Keratinocyte (primary cell): ENCODE measurements at regions not wholly inside any gene's neighbourhood (a gene's known extent, or its start where the extent isn't known, plus 50 kb on each side); places are given as distances from the start of the nearest gene placed in this dataset.

Source experiments
- DNase-seq: peaks from one replicate; pipeline ENCODE4 v3.0.0-alpha.2; 2011; ENCODE audit warnings: low read depth, missing footprints, low spot score
- FAIRE-seq: peaks from 2 replicates; lab custom pipeline; 2011; peaks lifted over from hg19 to GRCh38; lab: Jason Lieb, UNC
- H2AFZ ChIP-seq: 2 replicates; pipeline ENCODE4 v1.6.0; 2012; ENCODE audit warnings: low read length, control low read depth, inconsistent platforms; ENCODE audit not compliant: control insufficient read depth
- H3K27ac ChIP-seq: 2 replicates; pipeline ENCODE4 v1.5.1; 2011; ENCODE audit warnings: low read length; ENCODE audit not compliant: control insufficient read depth, insufficient read depth
- H3K27me3 ChIP-seq: 3 replicates; pipeline ENCODE4 v1.6.0; 2011; ENCODE audit warnings: low read length; ENCODE audit not compliant: control insufficient read depth, insufficient read depth; ENCODE audit errors: extremely low read depth
- H3K36me3 ChIP-seq, 2 experiments: 2 replicates in 1 of 2; 3 replicates in 1 of 2; pipeline ENCODE4 v1.5.1; 2011; ENCODE audit warnings: low read length in 2 of 2, mild to moderate bottlenecking in 1 of 2; ENCODE audit not compliant: control insufficient read depth in 2 of 2, insufficient read depth in 2 of 2; ENCODE audit errors: extremely low read depth in 1 of 2
- H3K4me1 ChIP-seq: 3 replicates; pipeline ENCODE4 v1.5.1; 2011; ENCODE audit warnings: low read length; ENCODE audit not compliant: control insufficient read depth, insufficient read depth; ENCODE audit errors: extremely low read depth
- H3K4me2 ChIP-seq: 3 replicates; pipeline ENCODE4 v1.6.0; 2011; ENCODE audit warnings: low read depth, low read length; ENCODE audit not compliant: control insufficient read depth, insufficient read depth; ENCODE audit errors: extremely low read depth
- H3K4me3 ChIP-seq, 3 experiments: fragments of 200-600 bp in 1 of 3; sonication (generic) in 1 of 3; 2 replicates in 2 of 3; 3 replicates in 1 of 3; pipeline ENCODE4 v1.5.1; 2011 to 2016; ENCODE audit warnings: low read length in 3 of 3, mild to moderate bottlenecking in 3 of 3, control low read depth in 2 of 3, inconsistent platforms in 1 of 3, low read depth in 1 of 3, mixed read lengths in 1 of 3, mixed run types in 1 of 3, moderate library complexity in 1 of 3; ENCODE audit not compliant: control insufficient read depth in 2 of 3, insufficient read depth in 2 of 3; ENCODE audit errors: extremely low read depth in 1 of 3
- H3K79me2 ChIP-seq: 2 replicates; pipeline ENCODE4 v1.6.0; 2012; ENCODE audit warnings: low read length; ENCODE audit not compliant: control insufficient read depth, insufficient read depth
- H3K9ac ChIP-seq: 3 replicates; pipeline ENCODE4 v1.6.0; 2011; ENCODE audit warnings: low read length; ENCODE audit not compliant: control insufficient read depth, insufficient read depth; ENCODE audit errors: extremely low read depth
- H3K9me1 ChIP-seq: 3 replicates; pipeline ENCODE4 v1.6.0; 2011; ENCODE audit warnings: low read length; ENCODE audit not compliant: control insufficient read depth, insufficient read depth; ENCODE audit errors: extremely low read depth
- H3K9me3 ChIP-seq: 2 replicates; pipeline ENCODE4 v1.5.1; 2012; ENCODE audit warnings: low read depth, low read length; ENCODE audit not compliant: control insufficient read depth
- H4K20me1 ChIP-seq: 3 replicates; pipeline ENCODE4 v1.6.0; 2011; ENCODE audit warnings: low read length; ENCODE audit not compliant: control insufficient read depth, insufficient read depth; ENCODE audit errors: extremely low read depth
- CTCF ChIP-seq, 3 experiments: IDR thresholded peaks in 1 of 3; conservative IDR thresholded peaks in 1 of 3; optimal IDR thresholded peaks in 1 of 3; 2 replicates in 2 of 3; 3 replicates in 1 of 3; pipeline versions ENCODE3 to v1.5.1; 2011; ENCODE audit warnings: low read length in 3 of 3, mild to moderate bottlenecking in 3 of 3, moderate library complexity in 2 of 3, control low read depth in 1 of 3, inconsistent platforms in 1 of 3; ENCODE audit not compliant: insufficient read depth in 2 of 3; ENCODE audit errors: extremely low read depth in 1 of 3
- EZH2 ChIP-seq: IDR thresholded peaks from one replicate; pipeline ENCODE4 v1.6.1; 2012; ENCODE audit warnings: inconsistent platforms, mild to moderate bottlenecking, low read length, moderate library complexity
- dilution Hi-C: fragments of 300-500 bp; cut with MboI; formaldehyde crosslinking; loops from one replicate; pipeline ENCODE4 v1.7.0; 2020; ENCODE audit warnings: low sequenced_read_pairs; ENCODE audit not compliant: extremely low pct_ligation_motif_present

GRCh38 chrX:139026811-139027210 lies 315.3 kb upstream of the FGF13 start:
- no peak for TF ChIP-seq CTCF (optimal IDR thresholded peaks at IDR 0.05 in 1 of 3, IDR thresholded peaks at IDR 0.05 in 1 of 3, conservative IDR thresholded peaks at IDR 0.05 in 1 of 3; ENCODE audit: extremely low read depth in 1 of 3, insufficient read depth in 2 of 3, low read length in 3 of 3)
- TF ChIP-seq EZH2 = no peak
- Histone ChIP-seq H3K27ac (no peak overlapping the region), H3K4me1 (no peaks in the 10 kb centered on the region), H3K36me3 (no peaks in the 10 kb centered on the region), H3K4me2 (no peak overlapping the region), H3K79me2 (no peaks in the 10 kb centered on the region), H3K9me3 (no peaks in the 10 kb centered on the region), H4K20me1 (no peaks in the 10 kb centered on the region), H2AFZ (no peak overlapping the region), H3K9ac (no peak overlapping the region), H3K9me1 (no peaks in the 10 kb centered on the region), H3K4me3 (no peak overlapping the region), H3K27me3 (no peaks in the 10 kb centered on the region)
- FAIRE-seq (no peak), DNase-seq (no peak)
- dilution Hi-C loops = no loop called here

- FAIRE-seq = no peak
Observed at GRCh38 chrX:139026406-139026805, 314.9 kb upstream of the FGF13 start.

More at GRCh38 chrX:139026406-139026805, 314.9 kb upstream of the FGF13 start:
- H3K27me3 ChIP-seq = no peaks in the 10 kb centered on the region
- no peaks in the 10 kb centered on the region for H3K9me1 ChIP-seq
- H2AFZ ChIP-seq = no peak overlapping the region
- H3K4me2 ChIP-seq = no peak overlapping the region
- H4K20me1 ChIP-seq = no peaks in the 10 kb centered on the region
- no peak overlapping the region for H3K9ac ChIP-seq
- H3K4me1 ChIP-seq = no peaks in the 10 kb centered on the region
- no peaks in the 10 kb centered on the region for H3K79me2 ChIP-seq
- no peak overlapping the region for H3K27ac ChIP-seq
- no peak for DNase-seq
- no peak overlapping the region for H3K4me3 ChIP-seq
- TF ChIP-seq EZH2 (no peak), CTCF (optimal IDR thresholded peaks at IDR 0.05 in 1 of 3, IDR thresholded peaks at IDR 0.05 in 1 of 3, conservative IDR thresholded peaks at IDR 0.05 in 1 of 3; ENCODE audit: extremely low read depth in 1 of 3, insufficient read depth in 2 of 3, low read length in 3 of 3) (no peak)
- dilution Hi-C loops = no loop called here
- H3K9me3 ChIP-seq = no peaks in the 10 kb centered on the region
- H3K36me3 ChIP-seq = no peaks in the 10 kb centered on the region
